Osteoblast (primary cell): ENCODE measurements at regions not wholly inside any gene's neighbourhood (a gene's known extent, or its start where the extent isn't known, plus 50 kb on each side); places are given as distances from the start of the nearest gene placed in this dataset.

Source experiments
- DNase-seq: peaks from one replicate; pipeline ENCODE4 v3.0.0; 2011; ENCODE audit warnings: low spot score, mixed read lengths; ENCODE audit not compliant: insufficient read length; ENCODE audit errors: missing footprints
- H2AFZ ChIP-seq: 2 replicates; pipeline ENCODE4 v1.6.0; 2011; ENCODE audit warnings: mild to moderate bottlenecking, low read length
- H3K27ac ChIP-seq: 2 replicates; pipeline ENCODE4 v1.5.1; 2011; ENCODE audit warnings: mild to moderate bottlenecking, low read depth, low read length, moderate library complexity
- H3K27me3 ChIP-seq: 2 replicates; pipeline ENCODE4 v1.6.0; 2012; ENCODE audit warnings: mild to moderate bottlenecking, control low read depth, inconsistent platforms, low read length, moderate library complexity; ENCODE audit not compliant: insufficient read depth
- H3K36me3 ChIP-seq: 2 replicates; pipeline ENCODE4 v1.5.1; 2011; ENCODE audit warnings: mild to moderate bottlenecking, low read length, control low read depth, moderate library complexity; ENCODE audit not compliant: insufficient read depth
- H3K4me1 ChIP-seq: 2 replicates; pipeline ENCODE4 v1.5.1; 2011; ENCODE audit warnings: mild to moderate bottlenecking, low read length, control low read depth, moderate library complexity; ENCODE audit not compliant: insufficient read depth
- H3K4me2 ChIP-seq: 2 replicates; pipeline ENCODE4 v1.6.0; 2011; ENCODE audit warnings: mild to moderate bottlenecking, low read length; ENCODE audit not compliant: insufficient read depth
- H3K4me3 ChIP-seq: fragments of 200-600 bp; sonication (generic); 3 replicates; pipeline ENCODE4 v1.5.1; 2012; ENCODE audit warnings: mild to moderate bottlenecking, low read length, inconsistent platforms; ENCODE audit not compliant: insufficient read depth
- H3K79me2 ChIP-seq: 2 replicates; pipeline ENCODE4 v1.6.0; 2012; ENCODE audit warnings: mild to moderate bottlenecking, low read length, control low read depth, inconsistent platforms; ENCODE audit not compliant: insufficient read depth
- H3K9me3 ChIP-seq: 2 replicates; pipeline ENCODE4 v1.5.1; 2011; ENCODE audit warnings: low read depth, low read length, control low read depth
- H4K20me1 ChIP-seq: 2 replicates; pipeline ENCODE4 v1.6.0; 2012; ENCODE audit warnings: mild to moderate bottlenecking, low read length, control low read depth; ENCODE audit not compliant: insufficient read depth
- TF ChIP-seq, protein P1 (sequence below): IDR thresholded peaks from 2 replicates; pipeline ENCODE4 v1.5.1; 2011; ENCODE audit warnings: mild to moderate bottlenecking, low read depth, low read length, moderate library complexity; ENCODE audit errors: extremely low read depth

DNA sequence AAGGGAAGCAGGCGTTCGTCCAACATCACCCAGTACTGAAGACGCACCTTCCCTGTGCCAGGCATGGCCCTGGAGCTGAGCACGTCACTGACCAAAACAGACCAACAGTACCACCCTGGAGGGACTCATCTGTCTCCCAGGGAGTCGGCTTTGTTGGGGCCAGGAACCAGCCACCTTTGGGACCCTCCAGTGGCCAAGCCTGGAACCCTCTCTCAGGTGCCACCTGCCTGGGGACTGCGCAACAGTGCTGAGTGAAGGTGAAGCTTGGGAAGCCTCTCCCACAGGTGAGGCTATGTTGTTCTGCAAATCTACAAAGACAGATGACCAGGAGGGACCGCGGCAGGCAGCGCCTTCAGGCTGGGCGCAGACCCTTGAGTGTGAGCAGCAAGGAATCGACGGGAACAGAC is 91.4 kb upstream of the OTOS start:
- TF ChIP-seq, protein P1, sequence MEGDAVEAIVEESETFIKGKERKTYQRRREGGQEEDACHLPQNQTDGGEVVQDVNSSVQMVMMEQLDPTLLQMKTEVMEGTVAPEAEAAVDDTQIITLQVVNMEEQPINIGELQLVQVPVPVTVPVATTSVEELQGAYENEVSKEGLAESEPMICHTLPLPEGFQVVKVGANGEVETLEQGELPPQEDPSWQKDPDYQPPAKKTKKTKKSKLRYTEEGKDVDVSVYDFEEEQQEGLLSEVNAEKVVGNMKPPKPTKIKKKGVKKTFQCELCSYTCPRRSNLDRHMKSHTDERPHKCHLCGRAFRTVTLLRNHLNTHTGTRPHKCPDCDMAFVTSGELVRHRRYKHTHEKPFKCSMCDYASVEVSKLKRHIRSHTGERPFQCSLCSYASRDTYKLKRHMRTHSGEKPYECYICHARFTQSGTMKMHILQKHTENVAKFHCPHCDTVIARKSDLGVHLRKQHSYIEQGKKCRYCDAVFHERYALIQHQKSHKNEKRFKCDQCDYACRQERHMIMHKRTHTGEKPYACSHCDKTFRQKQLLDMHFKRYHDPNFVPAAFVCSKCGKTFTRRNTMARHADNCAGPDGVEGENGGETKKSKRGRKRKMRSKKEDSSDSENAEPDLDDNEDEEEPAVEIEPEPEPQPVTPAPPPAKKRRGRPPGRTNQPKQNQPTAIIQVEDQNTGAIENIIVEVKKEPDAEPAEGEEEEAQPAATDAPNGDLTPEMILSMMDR, result no peak
- Histone ChIP-seq H3K4me2 (no peak overlapping the region), H3K79me2 (no peaks in the 10 kb centered on the region), H4K20me1 (no peaks in the 10 kb centered on the region), H3K27ac (no peak overlapping the region), H3K4me1 (no peaks in the 10 kb centered on the region), H3K9me3 (peaks cover 4% of the 10 kb centered on the region), H3K36me3 (no peaks in the 10 kb centered on the region), H2AFZ (no peak overlapping the region), H3K4me3 (no peak overlapping the region), H3K27me3 (no peaks in the 10 kb centered on the region)
- peak; percentile 21 for DNase-seq

DNA sequence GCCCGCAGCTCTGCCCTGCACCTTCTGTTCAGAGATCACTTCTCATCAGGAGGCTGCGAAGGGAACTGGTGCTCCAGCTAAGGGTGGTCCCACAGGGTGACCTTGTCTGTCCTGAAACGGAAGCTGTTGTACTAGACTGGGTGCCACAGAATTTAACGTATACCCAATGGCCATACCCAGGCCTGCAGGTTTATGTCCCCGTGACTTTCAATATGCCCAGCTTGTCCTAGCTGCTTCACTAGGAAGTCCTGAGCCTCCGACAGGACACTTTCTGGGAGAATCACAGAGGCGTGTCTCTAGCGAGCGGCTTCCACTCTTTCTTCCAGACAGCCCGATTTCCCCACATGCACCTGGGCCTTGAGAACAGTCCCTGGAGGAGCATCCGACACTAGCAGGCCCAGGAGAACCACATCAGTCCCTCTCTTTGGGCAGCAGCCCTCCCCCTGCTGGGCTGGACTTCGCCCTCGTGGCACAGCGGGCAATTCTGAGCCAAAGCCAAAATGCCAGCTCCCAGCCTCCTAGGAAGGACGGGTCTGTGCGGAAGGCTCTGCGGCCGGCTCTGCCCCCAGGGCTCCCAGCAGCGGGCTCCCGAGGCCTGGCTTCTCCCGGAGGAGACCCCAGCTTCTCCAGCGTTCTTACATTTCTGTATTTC is 91.9 kb upstream of the OTOS start:
- Histone ChIP-seq H3K27me3 (no peaks in the 10 kb centered on the region), H4K20me1 (no peaks in the 10 kb centered on the region), H3K27ac (no peak overlapping the region), H3K9me3 (peaks cover 4% of the 10 kb centered on the region), H2AFZ (no peak overlapping the region), H3K4me1 (no peaks in the 10 kb centered on the region), H3K36me3 (no peaks in the 10 kb centered on the region), H3K79me2 (no peaks in the 10 kb centered on the region), H3K4me3 (no peak overlapping the region), H3K4me2 (no peak overlapping the region)
- TF ChIP-seq, protein P1, result no peak
- peak; percentile 62 for DNase-seq

DNA sequence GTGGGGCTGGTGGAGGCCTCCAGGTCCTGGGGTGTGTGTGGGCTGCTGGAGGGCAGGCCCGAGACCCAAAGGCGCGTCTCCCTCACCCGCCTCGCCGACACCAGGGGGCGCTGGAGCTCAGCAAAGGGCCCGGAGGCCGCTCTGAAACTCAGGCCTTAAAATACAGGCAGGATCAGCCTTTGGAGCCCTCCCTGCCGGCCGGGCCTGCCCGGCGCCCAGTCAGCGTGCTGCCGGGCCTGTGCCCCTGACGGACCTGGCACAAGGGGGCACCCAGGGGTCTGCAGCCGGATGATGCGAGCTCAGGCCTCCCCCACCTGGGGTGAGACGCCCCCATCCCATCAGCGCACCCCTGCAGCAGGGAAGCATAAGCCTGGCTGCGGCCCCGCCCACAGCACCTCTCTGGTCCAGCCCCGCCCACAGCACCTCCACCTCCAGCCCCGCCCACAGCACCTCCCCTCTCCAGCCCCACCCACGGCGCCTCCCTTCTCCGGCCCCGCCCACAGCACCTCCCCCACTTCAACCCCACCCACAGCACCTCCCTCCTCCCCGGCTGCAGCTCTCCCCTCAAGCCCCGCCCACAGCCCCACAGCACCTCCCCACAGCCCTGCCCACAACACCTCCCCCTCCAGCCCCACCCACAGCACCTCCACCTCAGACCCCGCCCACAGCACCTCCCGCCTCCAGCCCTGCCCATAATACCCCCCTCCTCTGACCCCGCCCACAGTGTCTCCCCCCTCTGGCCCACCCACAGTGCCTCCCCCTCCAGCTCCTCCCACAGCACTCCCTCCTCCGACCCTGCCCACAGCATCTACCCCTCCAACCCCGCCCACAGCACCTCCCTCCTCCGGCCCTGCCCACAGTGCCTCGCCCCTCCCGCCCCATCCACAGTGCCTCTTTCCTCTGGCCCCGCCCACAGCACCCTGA is 92.8 kb upstream of the OTOS start:
- Histone ChIP-seq H3K4me3 (peak overlapping the region; percentile 61), H3K79me2 (no peaks in the 10 kb centered on the region), H3K9me3 (peaks cover 4% of the 10 kb centered on the region), H3K4me2 (peak overlapping the region; percentile 77), H3K27ac (no peak overlapping the region), H3K36me3 (no peaks in the 10 kb centered on the region), H2AFZ (no peak overlapping the region), H4K20me1 (no peaks in the 10 kb centered on the region), H3K4me1 (peaks cover 8% of the 10 kb centered on the region), H3K27me3 (no peaks in the 10 kb centered on the region)
- TF ChIP-seq, protein P1, result peak; percentile 75
- DNase-seq, result peak; percentile 99

DNA sequence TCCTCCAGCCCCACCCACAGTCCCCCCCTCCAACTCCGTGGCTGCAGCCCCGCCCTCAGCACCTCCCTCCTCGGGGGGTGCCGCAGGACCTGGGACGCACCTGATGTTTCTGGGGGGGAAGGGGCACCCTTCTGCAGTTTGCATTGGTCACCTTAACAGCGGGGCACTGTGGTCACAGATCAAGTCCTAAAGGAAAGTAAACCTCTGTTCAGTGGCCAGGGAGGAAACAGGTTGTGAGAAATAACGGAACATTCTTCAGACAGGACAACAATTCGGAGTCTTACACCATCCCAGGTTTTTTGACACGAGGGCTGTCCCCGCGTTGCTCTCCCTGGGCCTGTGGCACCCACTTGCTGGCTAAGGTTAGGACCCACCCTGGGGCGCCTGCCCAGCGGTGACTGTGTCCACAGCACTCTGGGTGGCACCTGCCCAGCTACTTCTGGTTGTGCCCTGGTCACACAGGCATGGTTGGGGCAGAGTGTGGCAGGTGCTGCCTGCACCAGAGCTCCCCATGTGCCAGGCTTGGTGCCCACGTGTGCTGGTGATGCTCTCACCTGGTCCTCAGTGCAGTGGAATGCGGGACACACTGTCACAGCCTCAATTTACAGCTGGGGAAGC is 93.5 kb upstream of the OTOS start:
- Histone ChIP-seq H4K20me1 (no peaks in the 10 kb centered on the region), H3K27ac (no peak overlapping the region), H3K79me2 (no peaks in the 10 kb centered on the region), H2AFZ (no peak overlapping the region), H3K27me3 (no peaks in the 10 kb centered on the region), H3K9me3 (peaks cover 2% of the 10 kb centered on the region), H3K4me3 (no peak overlapping the region), H3K4me2 (no peak overlapping the region), H3K4me1 (peaks cover 11% of the 10 kb centered on the region), H3K36me3 (no peaks in the 10 kb centered on the region)
- TF ChIP-seq, protein P1, result no peak
- no peak for DNase-seq
